Stimulated activated CD8-positive, alpha-beta memory T cell treated with anti-CD3 and anti-CD28 coated beads, Interleukin-4, amount 100 ng/mL, for 48 hours (primary cell): ENCODE measurements at regions not wholly inside any gene's neighbourhood (a gene's known extent, or its start where the extent isn't known, plus 50 kb on each side); places are given as distances from the start of the nearest gene placed in this dataset.
"Not testable (repeated sequence)": the region's sequence is repeated elsewhere in the genome, so short reads cannot be mapped to it uniquely, and the experiment has no call there.

Source experiments
- DNase-seq: peaks from one replicate; pipeline ENCODE4 v3.0.0-alpha.2; 2020

DNA sequence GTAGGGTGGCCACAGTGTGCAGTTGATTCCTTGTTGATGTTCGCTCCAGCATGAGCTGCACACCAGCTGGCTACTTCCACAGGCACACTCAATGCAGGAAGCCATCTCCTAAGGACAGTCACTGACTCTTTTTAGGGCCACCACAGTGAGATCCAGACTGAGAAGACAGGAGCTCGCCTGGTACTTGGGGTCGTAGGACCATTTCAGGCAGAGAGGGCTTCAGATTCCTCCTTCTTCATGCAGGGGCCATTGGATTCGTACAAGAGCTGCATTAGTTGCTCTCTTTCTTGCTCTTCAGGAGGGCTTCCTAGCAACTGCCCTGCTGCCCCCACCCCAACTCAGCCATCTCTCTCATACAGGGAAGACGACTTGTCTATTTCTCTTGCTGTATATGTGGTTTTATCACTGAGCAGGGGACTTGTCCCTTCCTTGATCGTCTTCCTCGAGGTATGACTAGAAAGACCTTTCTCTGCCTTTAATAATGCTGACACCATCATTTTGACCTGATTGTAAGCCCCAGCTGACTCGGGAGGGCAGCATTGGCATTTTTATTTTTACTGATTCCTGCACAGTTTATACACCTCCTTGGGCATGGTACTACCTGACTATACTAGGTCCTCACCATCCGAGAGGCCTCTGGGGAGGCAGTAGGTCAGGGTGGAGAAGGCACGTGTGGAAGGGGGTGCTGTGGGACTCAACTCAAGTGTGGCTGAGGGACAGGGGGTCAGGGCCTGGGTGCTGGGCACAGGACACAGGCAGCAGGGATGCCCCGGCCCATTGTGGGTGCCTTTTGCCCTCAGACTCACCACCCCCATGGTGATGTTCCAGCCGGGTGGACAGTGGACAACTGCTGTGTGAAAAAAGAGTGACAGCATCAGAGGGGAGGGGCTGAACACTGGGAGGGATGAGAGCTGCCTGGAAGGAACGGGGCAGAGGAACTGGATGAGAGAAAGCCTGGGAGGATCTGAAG is 136.7 kb upstream of the ZNF746 start:
- no peak for DNase-seq

- not testable (repeated sequence) for DNase-seq
Observed at GRCh38 chr7:149628361-149629149, 130.9 kb upstream of the ZNF746 start.

DNA sequence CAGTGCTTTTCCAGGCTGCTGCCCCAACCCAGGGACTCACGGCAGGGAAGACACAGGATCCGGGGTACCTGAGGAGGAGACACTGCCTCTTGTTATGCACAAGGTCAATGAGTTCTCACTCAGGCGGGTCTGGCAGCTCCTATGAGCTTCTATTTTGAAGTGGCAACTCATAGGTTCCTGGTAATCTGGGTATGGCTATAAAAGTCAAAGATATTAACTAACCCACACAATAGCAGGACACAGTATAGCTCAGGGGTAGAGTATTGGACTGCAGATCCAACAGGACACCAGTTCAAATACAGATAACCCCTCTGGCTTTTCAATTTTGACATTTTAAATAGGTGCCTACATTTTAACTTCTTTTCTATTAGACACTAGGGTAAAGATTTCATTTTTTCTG is 130.3 kb upstream of the ZNF746 start:
- no peak for DNase-seq

GRCh38 chr7:149626972-149627371 is 129.4 kb upstream of the ZNF746 start:
- DNase-seq, result no peak

- no peak for DNase-seq
Observed at GRCh38 chr7:149625947-149626392, 128.4 kb upstream of the ZNF746 start.

- peak; percentile 77 for DNase-seq
Observed at GRCh38 chr7:149625340-149625946, 127.8 kb upstream of the ZNF746 start.

DNA sequence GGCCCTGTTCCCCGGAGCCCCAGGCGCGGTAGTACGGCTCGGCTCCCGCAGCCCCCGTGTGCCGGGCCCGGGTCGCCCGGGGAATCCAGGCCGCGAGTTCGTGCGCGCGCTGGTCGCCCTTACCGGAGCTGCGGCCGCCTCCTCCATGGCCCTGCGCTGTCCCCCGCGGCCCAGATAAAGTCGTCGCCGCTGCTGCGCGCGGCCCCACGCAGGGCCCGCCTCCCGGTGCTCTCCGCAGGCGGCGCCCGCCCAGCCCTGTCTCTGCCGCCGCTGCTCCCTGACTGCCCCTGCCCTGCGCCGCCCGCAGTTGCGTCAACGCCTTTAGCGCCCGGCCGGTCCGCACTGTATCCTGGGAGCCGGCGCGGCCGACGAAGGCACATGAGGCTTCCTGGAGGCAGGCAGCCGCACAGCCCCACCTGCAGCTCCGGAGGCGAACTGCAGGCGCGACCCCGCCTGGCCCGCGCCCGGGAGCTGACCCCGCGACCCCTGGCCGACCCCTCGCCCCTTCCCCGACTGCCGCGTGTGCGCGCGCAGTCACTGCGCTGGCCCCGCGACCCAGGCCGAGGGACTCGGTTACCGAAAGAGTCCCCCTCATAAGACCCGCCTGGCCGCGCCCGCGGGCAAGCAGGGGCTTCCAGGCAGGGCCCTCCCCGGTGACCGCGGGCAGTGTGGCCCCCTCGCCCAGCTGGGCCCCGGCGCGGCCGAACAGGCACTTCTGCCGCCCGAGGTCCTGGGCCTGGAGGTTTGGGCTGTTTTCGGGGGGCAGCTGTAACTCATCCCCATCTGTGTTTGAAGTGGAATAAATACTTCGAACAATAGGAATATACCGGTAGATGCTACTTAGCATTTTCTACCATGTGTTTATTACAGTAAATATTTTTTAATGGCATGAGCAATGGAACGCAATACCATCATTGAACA is 127.1 kb upstream of the ZNF746 start:
- peak; percentile 94 for DNase-seq

DNA sequence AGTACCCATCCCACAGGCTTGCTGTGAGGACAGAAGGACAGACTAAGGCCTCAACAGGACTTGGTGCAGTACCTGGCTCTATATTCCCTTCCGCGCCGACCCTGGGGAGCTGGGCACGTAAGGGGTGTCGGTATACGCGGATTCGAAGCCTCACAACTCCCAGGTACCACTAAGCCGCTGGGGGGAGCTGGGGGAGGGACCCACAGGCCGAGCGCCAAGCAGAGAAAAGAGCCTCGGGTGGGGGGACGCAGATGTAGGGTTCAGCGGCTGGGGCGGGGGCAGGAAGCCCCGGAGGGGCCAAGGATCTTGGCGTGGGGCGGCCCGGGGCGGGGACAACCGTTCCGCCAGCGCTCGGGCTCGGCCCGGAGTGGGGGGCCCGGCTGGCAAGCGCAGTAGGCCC is 126.4 kb upstream of the ZNF746 start:
- peak; percentile 62 for DNase-seq

GRCh38 chr7:149623262-149623997 is 125.8 kb upstream of the ZNF746 start:
- peak; percentile 43 for DNase-seq

DNA sequence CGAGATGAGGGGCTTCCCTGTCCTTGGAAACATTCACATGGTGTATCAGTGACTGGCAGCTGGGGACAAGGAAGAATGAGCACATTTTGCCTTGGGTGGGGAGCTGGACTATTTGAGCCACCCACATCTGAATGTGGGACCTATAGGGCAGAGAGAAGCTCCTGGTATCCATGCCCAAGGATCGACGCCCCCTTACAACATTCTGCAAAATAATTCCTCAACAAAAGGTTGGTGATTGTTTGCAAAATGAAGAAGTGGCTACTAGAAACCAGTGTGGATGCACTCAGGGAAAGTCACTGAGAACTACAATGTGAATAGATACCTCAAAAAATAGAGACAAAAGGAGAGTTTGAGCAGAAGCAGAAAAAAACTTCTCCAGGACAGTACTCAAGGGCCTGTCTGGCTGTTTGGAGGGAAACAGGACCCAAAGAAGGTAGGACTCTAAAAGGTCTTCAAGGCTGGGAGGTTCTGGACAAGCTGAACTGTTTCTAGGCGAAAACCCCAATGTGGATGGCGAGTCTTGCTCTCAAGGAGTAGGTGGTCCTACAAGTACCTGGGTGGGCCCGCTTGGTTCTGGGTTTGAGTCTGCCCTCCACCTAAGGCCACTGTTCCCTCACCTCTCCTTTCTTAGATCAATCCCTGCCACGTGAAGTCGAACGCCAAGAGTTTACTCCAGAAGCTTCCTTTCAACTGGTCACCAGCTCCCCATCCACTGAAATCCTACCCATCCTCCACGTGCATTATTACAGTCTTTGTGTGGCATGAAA is 125.0 kb upstream of the ZNF746 start:
- DNase-seq, result no peak

DNA sequence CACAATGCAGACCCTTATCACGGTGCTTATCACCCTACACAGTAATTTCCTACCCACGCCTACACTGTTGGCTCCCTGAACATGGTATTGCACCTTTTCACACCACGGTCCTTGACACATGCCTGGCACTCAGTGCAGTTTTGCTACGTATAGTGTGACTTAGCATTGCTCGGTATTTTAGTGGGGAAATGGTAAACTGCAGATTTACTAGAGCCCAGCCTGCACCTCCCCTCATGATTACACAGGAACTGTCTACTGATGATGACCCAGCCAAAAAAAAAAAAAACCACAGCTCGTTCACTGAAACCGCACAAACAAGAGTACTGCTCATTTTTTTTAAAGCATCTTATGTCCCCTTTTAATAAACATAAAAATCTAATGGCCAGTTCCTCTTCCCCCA is 124.2 kb upstream of the ZNF746 start:
- DNase-seq, result peak; percentile 68

GRCh38 chr7:149620961-149621360 is 123.4 kb upstream of the ZNF746 start:
- peak; percentile 84 for DNase-seq

DNA sequence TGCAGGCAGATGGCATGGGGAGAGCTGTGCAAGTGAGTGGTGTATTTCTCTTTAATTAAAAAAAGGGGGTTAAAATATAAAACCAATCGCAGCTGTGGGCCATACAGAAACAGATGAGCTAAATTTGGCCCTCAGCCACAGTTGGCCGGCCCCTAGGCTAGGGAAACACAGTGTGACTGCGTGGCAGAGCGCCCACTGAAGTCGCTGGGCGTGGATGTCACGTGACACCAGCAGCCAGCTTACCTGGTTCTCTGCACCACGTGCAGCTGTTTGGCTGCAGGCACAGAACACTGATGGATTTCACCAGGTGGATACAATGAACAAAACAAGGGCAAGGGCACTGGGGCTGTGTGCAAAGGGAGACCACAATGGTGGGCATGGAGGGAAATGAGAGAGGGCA is 119.3 kb upstream of the ZNF746 start:
- DNase-seq, result no peak

- DNase-seq, result no peak
Observed at GRCh38 chr7:149615690-149616270, 118.2 kb upstream of the ZNF746 start.

DNA sequence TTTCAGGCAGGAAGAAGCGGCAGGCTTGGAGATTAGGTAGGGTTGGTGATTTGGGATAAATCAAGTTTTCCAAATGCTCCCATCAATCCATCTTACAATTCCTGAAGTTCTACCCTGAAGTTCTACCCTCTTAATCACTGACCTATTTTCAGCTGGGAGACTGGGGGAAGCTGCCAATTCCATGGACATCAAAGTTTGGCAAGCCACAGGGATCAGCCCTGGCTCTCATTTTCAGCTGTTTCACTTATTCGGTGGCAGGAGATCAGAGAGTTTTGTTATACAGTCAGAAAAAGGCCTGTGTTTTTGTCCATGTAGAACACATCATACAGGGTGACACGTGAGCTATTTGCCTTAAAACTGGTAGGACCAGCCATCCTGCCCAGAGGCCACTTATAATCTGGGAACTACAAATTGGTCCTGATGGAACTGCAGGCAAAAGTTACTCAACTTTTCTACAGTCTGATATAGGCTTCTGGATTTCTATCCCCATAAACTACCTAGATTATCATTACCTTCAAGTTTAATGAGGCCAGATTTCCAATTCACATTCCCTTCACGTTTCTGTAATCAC is 112.9 kb upstream of the ZNF746 start:
- DNase-seq, result no peak

DNA sequence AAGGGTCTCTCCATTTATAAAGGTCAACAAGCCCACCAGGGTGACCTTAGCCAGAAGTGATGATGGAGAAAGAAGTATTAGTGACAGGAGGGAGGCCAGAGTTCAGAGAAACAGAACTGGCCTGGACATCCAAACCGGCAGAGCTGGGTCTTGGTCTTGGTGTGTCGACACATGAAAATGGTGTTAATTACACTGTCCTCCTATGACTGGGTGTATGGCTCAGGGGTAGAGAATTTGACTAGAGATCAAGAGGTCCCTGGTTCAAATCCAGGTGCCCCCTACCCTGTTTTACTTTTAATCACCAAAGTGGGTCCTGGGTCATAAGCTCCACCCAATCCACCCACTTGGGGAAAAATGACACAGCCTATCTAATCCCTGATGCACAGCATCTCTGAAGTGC is 110.6 kb upstream of the ZNF746 start:
- no peak for DNase-seq

- DNase-seq, result no peak
Observed at GRCh38 chr7:149607683-149608082, 110.1 kb upstream of the ZNF746 start.

- DNase-seq, result no peak
Observed at GRCh38 chr7:149606826-149607225, 109.2 kb upstream of the ZNF746 start.

DNA sequence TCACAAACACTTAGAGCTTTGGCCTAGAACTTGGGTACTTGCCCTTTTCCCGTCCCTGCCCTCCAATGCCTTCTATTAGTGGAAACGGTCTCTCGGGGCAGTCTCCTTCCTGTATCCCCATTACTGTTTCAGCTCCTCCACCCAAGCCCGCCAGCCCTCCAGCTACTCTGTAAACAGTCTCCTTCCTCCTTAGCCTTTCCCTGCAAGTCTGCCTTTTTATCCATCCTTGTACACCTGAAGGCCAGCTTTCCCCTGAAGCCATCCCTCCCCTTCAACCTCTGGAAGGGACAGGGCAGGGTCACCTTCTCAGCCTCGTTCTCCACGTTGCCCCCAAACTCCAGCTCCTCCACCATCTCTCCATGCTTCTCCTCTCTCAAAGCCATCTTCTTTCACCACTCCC is 108.1 kb upstream of the ZNF746 start:
- no peak for DNase-seq

DNA sequence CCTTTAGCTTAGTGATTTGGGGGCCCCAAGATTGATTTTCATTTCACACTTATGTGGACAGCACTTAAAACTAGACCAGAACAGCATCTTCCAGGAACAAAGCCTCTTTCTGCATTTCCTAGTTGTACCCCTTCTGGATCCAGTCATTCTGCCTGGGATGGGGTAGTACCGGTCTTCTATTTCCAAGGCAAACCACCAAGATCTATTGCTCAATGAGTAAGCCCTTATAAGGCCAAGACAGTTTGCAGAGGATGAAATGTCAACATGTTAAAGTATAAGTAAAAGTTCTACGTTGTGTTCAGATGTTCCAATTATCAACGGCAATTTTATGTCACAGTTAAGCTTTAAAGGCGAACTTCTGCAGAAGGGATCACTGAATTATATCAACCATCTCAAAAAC is 106.9 kb upstream of the ZNF746 start:
- DNase-seq, result no peak
